GM19351 (cell line): ENCODE measurements at regions not wholly inside any gene's neighbourhood (a gene's known extent, or its start where the extent isn't known, plus 50 kb on each side); places are given as distances from the start of the nearest gene placed in this dataset.
"Not testable (repeated sequence)": the region's sequence is repeated elsewhere in the genome, so short reads cannot be mapped to it uniquely, and the experiment has no call there.

Experiments
- ATAC-seq: cut with Tn5 transposase; IDR thresholded peaks from one replicate; pipeline ENCODE4 v1.9.1; 2021; ENCODE audit warnings: mild to moderate bottlenecking, moderate library complexity; ENCODE audit not compliant: unreplicated experiment

- no peak for ATAC-seq
Observed at GRCh38 chr18:22728481-22729105, 204.5 kb upstream of the RBBP8 start.

- no peak for ATAC-seq
Observed at GRCh38 chr18:22731398-22731797, 201.7 kb upstream of the RBBP8 start.

- no peak for ATAC-seq
Observed at GRCh38 chr18:22734105-22734661, 198.9 kb upstream of the RBBP8 start.

- no peak for ATAC-seq
Observed at GRCh38 chr18:22734791-22735627, 198.1 kb upstream of the RBBP8 start.

GRCh38 chr18:22737054-22737453, 196.1 kb upstream of the RBBP8 start:
- no peak for ATAC-seq

- no peak for ATAC-seq
Observed at GRCh38 chr18:22739061-22739642, 194.0 kb upstream of the RBBP8 start.

- ATAC-seq: no peak
Observed at GRCh38 chr18:22739789-22740188, 193.3 kb upstream of the RBBP8 start.

- no peak for ATAC-seq
Observed at GRCh38 chr18:22741318-22741717, 191.8 kb upstream of the RBBP8 start.

- ATAC-seq: no peak
Observed at GRCh38 chr18:22742409-22742808, 190.7 kb upstream of the RBBP8 start.

GRCh38 chr18:22745966-22746365, 187.2 kb upstream of the RBBP8 start:
- no peak for ATAC-seq

GRCh38 chr18:22752014-22752413, 181.1 kb upstream of the RBBP8 start:
- no peak for ATAC-seq

GRCh38 chr18:22753130-22753831, 179.8 kb upstream of the RBBP8 start:
- no peak for ATAC-seq

GRCh38 chr18:22764005-22764404, 169.1 kb upstream of the RBBP8 start:
- ATAC-seq: not testable (repeated sequence)

GRCh38 chr18:22765896-22766295, 167.2 kb upstream of the RBBP8 start:
- no peak for ATAC-seq

- ATAC-seq: no peak
Observed at GRCh38 chr18:22767653-22768052, 165.5 kb upstream of the RBBP8 start.

GRCh38 chr18:22773944-22774343, 159.2 kb upstream of the RBBP8 start:
- no peak for ATAC-seq

- no peak for ATAC-seq
Observed at GRCh38 chr18:22778996-22779395, 154.1 kb upstream of the RBBP8 start.

- no peak for ATAC-seq
Observed at GRCh38 chr18:22783245-22783644, 149.9 kb upstream of the RBBP8 start.

- ATAC-seq: no peak
Observed at GRCh38 chr18:22783662-22784076, 149.5 kb upstream of the RBBP8 start.

GRCh38 chr18:22789052-22789451, 144.1 kb upstream of the RBBP8 start:
- no peak for ATAC-seq

GRCh38 chr18:22789600-22789999, 143.5 kb upstream of the RBBP8 start:
- ATAC-seq: no peak
